Neural progenitor cell (in vitro differentiated cells): ENCODE measurements at regions not wholly inside any gene's neighbourhood (a gene's known extent, or its start where the extent isn't known, plus 50 kb on each side); places are given as distances from the start of the nearest gene placed in this dataset.
"Not testable (repeated sequence)": the region's sequence is repeated elsewhere in the genome, so short reads cannot be mapped to it uniquely, and the experiment has no call there.

Source experiments
- DNase-seq: peaks from one replicate; pipeline ENCODE4 v3.0.0-alpha.2; 2016; ENCODE audit warnings: low spot score
- H2AFZ ChIP-seq: fragments of 200-600 bp; sonication (generic); replicated peaks from 2 replicates; pipeline ENCODE4 v1.6.1; 2016; ENCODE audit warnings: antibody characterized with exemption
- H3F3A ChIP-seq: fragments of 200-600 bp; sonication (generic); 2 replicates; pipeline ENCODE4 v1.6.1; 2016; ENCODE audit warnings: antibody characterized with exemption, low read depth
- H3K27ac ChIP-seq: fragments of 200-600 bp; sonication (generic); 2 replicates; pipeline ENCODE4 v1.5.1; 2016; ENCODE audit warnings: mild to moderate bottlenecking
- H3K27me3 ChIP-seq: fragments of 200-600 bp; sonication (generic); 2 replicates; pipeline ENCODE4 v1.6.1; 2016; ENCODE audit warnings: mild to moderate bottlenecking, moderate library complexity
- H3K36me3 ChIP-seq: fragments of 200-600 bp; sonication (generic); 2 replicates; pipeline ENCODE4 v1.5.1; 2016
- H3K4me1 ChIP-seq: fragments of 200-600 bp; sonication (generic); 2 replicates; pipeline ENCODE4 v1.6.1; 2016; ENCODE audit warnings: mixed run types
- H3K4me2 ChIP-seq: fragments of 200-600 bp; sonication (generic); 2 replicates; pipeline ENCODE4 v1.6.1; 2016
- H3K4me3 ChIP-seq: fragments of 200-600 bp; sonication (generic); 2 replicates; pipeline ENCODE4 v1.5.1; 2016
- H3K79me2 ChIP-seq: fragments of 200-600 bp; sonication (generic); 2 replicates; pipeline ENCODE4 v1.6.1; 2016; ENCODE audit warnings: low read depth
- H3K9ac ChIP-seq: fragments of 200-600 bp; sonication (generic); 2 replicates; pipeline ENCODE4 v1.6.1; 2016
- H3K9me3 ChIP-seq: fragments of 200-600 bp; sonication (generic); 2 replicates; pipeline ENCODE4 v1.5.1; 2016; ENCODE audit warnings: low read depth
- H4K20me1 ChIP-seq: fragments of 200-600 bp; sonication (generic); 2 replicates; pipeline ENCODE4 v1.6.1; 2016; ENCODE audit warnings: low read depth
- H3K27ac Mint-ChIP-seq: 3 replicates; pipeline ENCODE4 v1.8.0; 2021; ENCODE audit warnings: mixed read lengths
- H3K27me3 Mint-ChIP-seq: 2 replicates; pipeline ENCODE4 v1.8.0; 2022; ENCODE audit warnings: low read depth, mild to moderate bottlenecking, inconsistent platforms, moderate library complexity, mixed read lengths; ENCODE audit not compliant: insufficient read depth
- H3K36me3 Mint-ChIP-seq: 3 replicates; pipeline ENCODE4 v1.8.0; 2021; ENCODE audit warnings: mixed read lengths
- H3K4me1 Mint-ChIP-seq: 3 replicates; pipeline ENCODE4 v1.8.0; 2021; ENCODE audit warnings: mixed read lengths
- H3K4me3 Mint-ChIP-seq: 3 replicates; pipeline ENCODE4 v1.8.0; 2021; ENCODE audit warnings: mild to moderate bottlenecking, moderate library complexity, mixed read lengths
- H3K9me3 Mint-ChIP-seq: 3 replicates; pipeline ENCODE4 v1.8.0; 2020; ENCODE audit warnings: mixed read lengths
- CTCF ChIP-seq: fragments of 200-600 bp; sonication (generic); IDR thresholded peaks from 2 replicates; pipeline ENCODE4 v1.5.1; 2017; ENCODE audit warnings: antibody characterized with exemption, mild to moderate bottlenecking
- EZH2 ChIP-seq: fragments of 200-600 bp; sonication (generic); IDR thresholded peaks from 2 replicates; pipeline ENCODE4 v1.6.1; 2017; ENCODE audit warnings: antibody characterized with exemption, mild to moderate bottlenecking, moderate library complexity
- EZH2phosphoT487 ChIP-seq: fragments of 200-600 bp; sonication (generic); IDR thresholded peaks from 2 replicates; pipeline ENCODE4 v1.6.1; 2017; ENCODE audit warnings: antibody characterized with exemption

- Mint-ChIP-seq H3K9me3 (peaks cover 4% of the 10 kb centered on the region), H3K36me3 (peaks cover 5% of the 10 kb centered on the region), H3K27me3 (no peaks in the 10 kb centered on the region), H3K4me3 (no peak overlapping the region), H3K27ac (no peak overlapping the region), H3K4me1 (peaks cover 18% of the 10 kb centered on the region)
- Histone ChIP-seq H3K36me3 (no peaks in the 10 kb centered on the region), H3K4me1 (no peaks in the 10 kb centered on the region), H3K79me2 (no peaks in the 10 kb centered on the region), H3K9me3 (no peaks in the 10 kb centered on the region), H4K20me1 (no peaks in the 10 kb centered on the region), H3K4me2 (no peak overlapping the region), H3K27me3 (no peaks in the 10 kb centered on the region), H2AFZ (no peak overlapping the region), H3F3A (no peaks in the 10 kb centered on the region), H3K27ac (no peak overlapping the region), H3K9ac (no peak overlapping the region), H3K4me3 (no peak overlapping the region)
- DNase-seq: no peak
- TF ChIP-seq CTCF (no peak), EZH2 (no peak), EZH2phosphoT487 (no peak)
These were observed 465.5 kb downstream of the PDZRN4 start for GRCh38 chr12:41653386-41654326.

- H3K9me3 Mint-ChIP-seq: peaks cover 4% of the 10 kb centered on the region
- peak overlapping the region; percentile 15 for H2AFZ ChIP-seq
These were observed 464.9 kb downstream of the PDZRN4 start for GRCh38 chr12:41652981-41653380.

GRCh38 chr12:41645624-41646023 lies 457.5 kb downstream of the PDZRN4 start:
- no peak for TF ChIP-seq EZH2
- no peak for TF ChIP-seq EZH2phosphoT487
- TF ChIP-seq CTCF: no peak
- H3K4me1 ChIP-seq: no peaks in the 10 kb centered on the region
- Mint-ChIP-seq H3K4me1 (peaks cover 38% of the 10 kb centered on the region), H3K9me3 (peaks cover 2% of the 10 kb centered on the region), H3K4me3 (no peak overlapping the region), H3K27me3 (peaks cover 2% of the 10 kb centered on the region), H3K36me3 (no peaks in the 10 kb centered on the region), H3K27ac (no peak overlapping the region)
- no peaks in the 10 kb centered on the region for H3K27me3 ChIP-seq
- H3K79me2 ChIP-seq: no peaks in the 10 kb centered on the region
- DNase-seq: no peak
- no peak overlapping the region for H3K9ac ChIP-seq
- H3K27ac ChIP-seq: no peak overlapping the region
- no peaks in the 10 kb centered on the region for H3F3A ChIP-seq
- no peak overlapping the region for H2AFZ ChIP-seq
- no peaks in the 10 kb centered on the region for H3K36me3 ChIP-seq
- no peak overlapping the region for H3K4me3 ChIP-seq
- no peak overlapping the region for H3K4me2 ChIP-seq
- no peaks in the 10 kb centered on the region for H3K9me3 ChIP-seq
- H4K20me1 ChIP-seq: no peaks in the 10 kb centered on the region

More at GRCh38 chr12:41652981-41653380, 464.9 kb downstream of the PDZRN4 start:
- no peaks in the 10 kb centered on the region for H3K9me3 ChIP-seq
- no peak for TF ChIP-seq CTCF
- H3K4me1 ChIP-seq: no peaks in the 10 kb centered on the region
- H3K9ac ChIP-seq: no peak overlapping the region
- H3K4me2 ChIP-seq: no peak overlapping the region
- no peaks in the 10 kb centered on the region for H3K79me2 ChIP-seq
- no peak overlapping the region for H3K4me3 ChIP-seq
- DNase-seq: no peak
- H3F3A ChIP-seq: no peaks in the 10 kb centered on the region
- Mint-ChIP-seq H3K36me3 (peaks cover 5% of the 10 kb centered on the region), H3K27me3 (no peaks in the 10 kb centered on the region), H3K4me1 (peaks cover 25% of the 10 kb centered on the region), H3K4me3 (no peak overlapping the region), H3K27ac (no peak overlapping the region)
- H3K27me3 ChIP-seq: no peaks in the 10 kb centered on the region
- no peaks in the 10 kb centered on the region for H4K20me1 ChIP-seq
- H3K36me3 ChIP-seq: no peaks in the 10 kb centered on the region
- no peak overlapping the region for H3K27ac ChIP-seq

- H2AFZ ChIP-seq, H3K27ac ChIP-seq, H3K9ac ChIP-seq, H3K4me2 ChIP-seq, H3K36me3 ChIP-seq, H3K9me3 Mint-ChIP-seq, H3K4me1 ChIP-seq, H3K9me3 ChIP-seq, H3F3A ChIP-seq, H3K27ac Mint-ChIP-seq, H3K4me3 Mint-ChIP-seq, H3K27me3 Mint-ChIP-seq, H4K20me1 ChIP-seq, H3K79me2 ChIP-seq, H3K27me3 ChIP-seq, H3K36me3 Mint-ChIP-seq, H3K4me3 ChIP-seq: not testable (repeated sequence)
- peak; percentile 32 for DNase-seq
- peaks cover 19% of the 10 kb centered on the region for H3K4me1 Mint-ChIP-seq
These were observed 454.7 kb downstream of the PDZRN4 start for GRCh38 chr12:41642808-41643207.
